GM18909 (cell line): ENCODE measurements at regions not wholly inside any gene's neighbourhood (a gene's known extent, or its start where the extent isn't known, plus 50 kb on each side); places are given as distances from the start of the nearest gene placed in this dataset.
A peak's percentile ranks its signal among the peaks of the same experiment; 100 is the strongest.
"Not testable (repeated sequence)": the region's sequence is repeated elsewhere in the genome, so short reads cannot be mapped to it uniquely, and the experiment has no call there.

Experiments used
- ATAC-seq: cut with Tn5 transposase; IDR thresholded peaks from one replicate; pipeline ENCODE4 v1.9.1; 2021; ENCODE audit warnings: mild to moderate bottlenecking; ENCODE audit not compliant: unreplicated experiment, poor library complexity

GRCh38 chr2:17373041-17373440 is 145.2 kb downstream of the RAD51AP2 start:
- ATAC-seq, result no peak

DNA sequence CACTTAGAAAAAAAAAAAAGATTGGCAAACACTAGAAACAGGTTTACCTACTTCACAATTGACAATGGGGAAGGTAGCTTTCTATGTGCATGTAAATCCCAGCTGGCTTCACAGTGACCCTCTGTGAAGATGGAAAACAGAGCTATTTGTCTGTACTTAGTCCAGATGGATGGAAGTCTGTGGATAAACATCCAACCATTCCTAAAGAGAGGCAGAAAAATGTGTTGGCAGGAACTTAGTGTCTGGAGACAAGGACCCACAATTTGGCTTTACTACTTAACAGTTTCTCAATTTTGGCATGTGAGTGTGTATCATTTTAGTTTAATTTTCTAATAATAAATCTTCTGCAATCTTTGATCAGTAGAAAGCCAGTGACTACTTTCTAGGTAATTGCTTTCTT is 154.4 kb downstream of the RAD51AP2 start:
- no peak for ATAC-seq

GRCh38 chr2:17362956-17363355 is 155.3 kb downstream of the RAD51AP2 start:
- peak; percentile 72 for ATAC-seq

DNA sequence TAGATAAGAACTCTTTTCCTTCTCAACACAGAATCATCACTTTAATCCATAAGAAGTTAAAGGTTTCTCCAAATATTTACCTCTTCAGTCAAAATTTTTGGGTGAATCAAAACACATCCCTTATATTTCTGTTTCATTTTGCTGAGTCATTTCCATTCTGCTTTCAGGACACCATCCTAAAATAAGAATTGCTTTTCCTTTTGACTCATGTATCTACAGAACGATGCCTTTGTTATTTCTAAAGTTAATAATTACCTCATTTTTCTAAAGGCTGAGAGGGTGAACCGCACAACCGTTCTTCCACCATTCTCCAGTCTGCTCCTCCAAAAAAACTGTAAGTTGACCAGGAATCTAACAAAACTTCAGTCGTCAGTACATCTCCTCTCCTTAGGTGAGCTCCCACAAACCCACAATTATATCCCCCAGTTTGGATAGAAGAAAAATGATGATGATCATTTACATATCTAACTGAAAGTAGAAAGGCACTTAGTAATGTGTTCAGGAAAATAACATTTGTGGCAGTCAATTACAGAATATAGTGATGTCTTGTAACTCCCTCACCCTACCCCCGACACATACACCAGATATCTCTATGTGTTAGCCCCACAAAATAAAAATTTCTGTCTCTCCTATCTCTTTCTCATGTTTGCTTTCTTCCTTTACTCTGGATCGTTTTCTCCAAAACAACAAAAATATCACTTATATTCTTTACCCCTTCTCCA is 162.5 kb downstream of the RAD51AP2 start:
- ATAC-seq, result peak; percentile 95

GRCh38 chr2:17353263-17353662 is 165.0 kb downstream of the RAD51AP2 start:
- ATAC-seq, result no peak

- ATAC-seq, result not testable (repeated sequence)
These were observed 175.5 kb downstream of the RAD51AP2 start for GRCh38 chr2:17342692-17343091.

GRCh38 chr2:17337507-17337906 is 180.7 kb downstream of the RAD51AP2 start:
- ATAC-seq, result no peak

GRCh38 chr2:17336458-17336857 is 181.8 kb downstream of the RAD51AP2 start:
- no peak for ATAC-seq

DNA sequence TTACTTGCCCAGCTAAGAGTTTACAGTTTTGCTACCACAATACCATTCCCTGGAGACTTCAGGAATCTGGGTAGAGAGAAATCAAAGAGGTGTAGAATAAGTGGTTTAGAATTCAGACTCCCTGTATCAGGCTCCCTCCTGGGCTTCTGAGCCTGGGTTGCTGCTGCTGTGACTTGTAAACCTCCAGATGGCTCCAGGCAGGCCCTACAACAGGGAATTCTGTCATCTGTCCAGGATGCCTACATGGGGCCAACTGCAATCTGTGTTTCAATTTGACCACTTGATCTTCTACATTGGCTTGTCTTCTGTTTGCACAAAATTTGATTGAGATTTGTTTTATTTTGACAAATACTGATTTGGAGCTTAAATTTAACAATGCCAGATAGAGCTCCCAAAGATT is 183.9 kb downstream of the RAD51AP2 start:
- ATAC-seq, result no peak

DNA sequence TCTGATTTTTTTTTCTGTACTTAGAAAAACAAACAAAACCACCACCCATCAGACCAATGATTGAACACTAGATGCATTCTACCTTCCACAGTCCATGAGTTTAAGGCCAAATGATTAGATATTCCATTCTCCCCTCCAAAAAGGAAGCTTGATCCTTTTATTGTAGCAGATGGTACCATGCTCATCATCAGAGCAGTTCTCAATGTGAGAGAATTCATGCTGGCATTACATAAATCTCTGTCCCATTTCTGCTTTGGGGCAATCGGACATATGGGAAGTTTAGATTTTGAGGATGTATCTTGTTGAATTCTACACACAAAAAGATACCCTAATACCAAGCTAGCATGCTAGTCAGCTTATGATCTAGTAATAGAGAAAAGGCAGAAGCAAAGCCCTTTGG is 186.6 kb downstream of the RAD51AP2 start:
- ATAC-seq, result no peak

DNA sequence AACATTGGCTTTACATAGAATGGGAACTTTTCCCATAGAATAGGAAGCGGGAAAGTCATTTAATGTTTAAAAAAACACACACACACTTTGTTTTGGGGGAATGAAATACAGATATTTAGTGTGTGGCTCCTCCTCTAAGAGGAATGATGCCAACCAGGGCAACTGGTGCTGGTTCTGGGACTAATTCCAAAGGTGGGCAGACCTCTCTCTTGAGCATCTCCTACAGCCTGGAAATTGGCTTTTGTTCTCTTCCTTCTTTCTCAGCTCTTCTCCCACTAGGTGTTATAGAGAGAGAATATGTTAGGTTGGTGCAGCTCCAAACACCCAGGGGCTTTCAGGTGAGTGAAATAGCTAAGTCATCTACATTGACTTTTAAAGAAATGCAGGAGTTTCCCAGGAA is 190.1 kb downstream of the RAD51AP2 start:
- ATAC-seq, result no peak

DNA sequence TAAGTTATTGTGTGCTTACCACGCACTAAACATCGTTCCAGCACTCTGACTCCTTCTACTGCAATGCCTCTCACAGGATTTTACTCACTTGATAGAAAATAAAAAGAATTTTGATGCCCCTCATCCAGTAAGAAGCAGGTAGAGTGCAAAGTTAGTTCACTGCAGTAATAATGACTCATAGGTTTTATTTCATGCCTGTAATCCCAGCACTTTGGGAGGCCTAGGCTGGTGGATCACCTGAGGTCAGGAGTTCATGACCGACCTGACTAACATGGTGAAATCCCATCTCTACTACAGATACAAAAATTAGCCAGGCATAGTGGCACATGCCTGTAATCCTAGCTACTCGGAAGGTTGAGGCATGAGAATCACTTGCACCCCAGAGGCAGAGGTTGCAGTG is 190.6 kb downstream of the RAD51AP2 start:
- no peak for ATAC-seq

DNA sequence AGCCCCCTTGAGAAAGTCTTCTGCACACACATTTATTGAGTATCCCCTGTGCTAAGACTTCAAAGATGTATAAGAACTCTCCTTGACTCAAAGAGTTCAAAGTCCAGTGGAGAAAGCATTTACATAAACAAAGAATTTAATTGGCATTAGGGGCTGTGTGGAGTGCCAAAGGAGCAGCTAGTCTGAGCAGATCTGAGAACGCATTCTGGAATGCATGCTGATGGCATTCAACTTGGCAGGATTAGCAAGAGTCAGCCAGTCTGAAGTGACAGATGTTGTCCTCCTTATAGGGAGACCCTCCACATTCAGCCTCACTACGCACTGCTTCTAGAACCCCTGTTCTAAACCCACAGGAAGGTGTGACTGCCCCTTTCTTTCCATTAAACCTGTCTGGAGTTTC is 191.5 kb downstream of the RAD51AP2 start:
- ATAC-seq, result no peak

DNA sequence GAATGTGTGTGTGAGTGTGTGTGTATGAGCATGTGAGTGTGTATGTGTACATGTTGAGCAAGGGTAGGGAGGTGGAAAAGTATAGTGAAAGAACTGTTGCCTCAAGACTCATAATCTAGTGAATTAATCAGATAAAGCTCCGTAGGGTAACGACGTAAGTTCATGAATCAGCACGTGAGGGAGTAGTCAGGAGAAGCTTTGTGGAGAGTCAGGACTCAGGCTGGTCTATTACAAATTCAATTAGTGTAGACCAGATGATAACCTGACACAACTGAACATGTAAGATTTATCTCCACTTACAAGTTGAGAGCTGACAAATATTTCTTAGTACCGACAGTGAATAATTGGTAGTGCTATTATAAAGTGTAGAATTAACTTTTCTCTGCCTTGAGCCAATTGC is 194.5 kb downstream of the RAD51AP2 start:
- no peak for ATAC-seq

GRCh38 chr2:17322461-17322860 is 195.8 kb downstream of the RAD51AP2 start:
- no peak for ATAC-seq

- ATAC-seq, result no peak
These were observed 199.2 kb downstream of the RAD51AP2 start for GRCh38 chr2:17319090-17319489.

DNA sequence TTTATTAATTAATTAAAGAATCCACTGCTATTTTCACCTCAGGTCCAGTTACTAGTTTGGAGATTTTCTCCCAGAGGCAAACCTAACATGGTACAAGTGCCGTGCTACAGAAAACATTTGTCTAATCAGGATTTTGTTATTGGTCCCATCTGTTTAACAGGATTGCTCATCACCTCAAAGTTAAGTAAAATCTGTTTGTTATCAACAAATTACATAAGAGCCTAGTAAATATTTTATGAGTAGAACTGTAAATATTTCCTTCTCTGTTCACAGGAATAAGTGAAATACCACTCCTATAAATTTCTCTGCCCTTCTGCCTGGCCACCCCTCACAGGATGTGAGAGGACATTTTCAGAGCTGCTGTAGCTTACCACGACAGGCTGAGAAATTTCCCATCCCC is 200.2 kb downstream of the RAD51AP2 start:
- ATAC-seq, result no peak

DNA sequence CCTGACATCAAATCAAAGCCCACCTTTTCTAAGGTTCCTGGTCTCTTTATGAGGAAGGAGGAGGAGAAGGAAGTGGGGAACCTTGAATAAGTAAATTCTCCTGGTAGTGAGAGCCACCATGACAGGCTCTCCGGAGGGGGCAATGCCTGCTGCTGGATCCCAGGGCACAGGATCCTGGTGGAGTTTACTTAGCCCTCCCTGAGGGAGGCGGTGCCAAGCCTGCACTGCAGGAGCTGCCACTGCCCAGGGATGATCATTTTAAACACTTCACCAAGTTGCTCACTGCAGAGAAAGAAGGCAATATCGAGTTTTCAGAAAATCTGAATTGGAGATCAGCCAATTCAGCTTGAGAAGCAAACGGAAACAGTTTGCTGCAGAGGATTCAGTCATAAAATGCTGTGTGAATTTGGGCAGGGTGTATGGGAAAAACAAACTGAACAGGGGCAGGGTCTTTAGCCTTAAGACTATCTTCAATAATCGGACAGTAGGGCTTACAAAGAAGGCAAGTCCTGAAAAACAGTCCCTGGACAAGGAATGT is 200.7 kb downstream of the RAD51AP2 start:
- ATAC-seq, result no peak

GRCh38 chr2:17313261-17313660 is 205.0 kb downstream of the RAD51AP2 start:
- ATAC-seq, result no peak

GRCh38 chr2:17311771-17312511 is 206.3 kb downstream of the RAD51AP2 start:
- ATAC-seq, result no peak

- no peak for ATAC-seq
These were observed 207.1 kb downstream of the RAD51AP2 start for GRCh38 chr2:17311106-17311619.
